GM23338 (cell line): ENCODE measurements at regions not wholly inside any gene's neighbourhood (a gene's known extent, or its start where the extent isn't known, plus 50 kb on each side); places are given as distances from the start of the nearest gene placed in this dataset.

Source experiments
- ATAC-seq: fragments of 200-7000 bp; cut with Tn5 transposase; 3 replicates; pipeline ENCODE4 v1.9.1; 2020
- DNase-seq: peaks from one replicate; pipeline ENCODE4 v3.0.0-alpha.2; 2015; ENCODE audit warnings: low spot score
- H2AFZ ChIP-seq: fragments of 200-600 bp; sonication (generic); 2 replicates; pipeline ENCODE4 v1.8.0; 2016; ENCODE audit warnings: antibody characterized with exemption, mild to moderate bottlenecking, moderate library complexity
- H3F3A ChIP-seq: fragments of 200-600 bp; sonication (generic); replicated peaks from 2 replicates; pipeline ENCODE4 v1.8.0; 2017; ENCODE audit warnings: antibody characterized with exemption, mixed run types, low read depth
- H3K27ac ChIP-seq: fragments of 200-600 bp; sonication (generic); 2 replicates; pipeline ENCODE4 v1.6.1; 2016; ENCODE audit warnings: low read depth
- H3K27me3 ChIP-seq: fragments of 200-600 bp; sonication (generic); 2 replicates; pipeline ENCODE4 v1.8.0; 2016; ENCODE audit warnings: mild to moderate bottlenecking, mixed run types, moderate library complexity; ENCODE audit not compliant: insufficient read depth
- H3K36me3 ChIP-seq: fragments of 200-600 bp; sonication (generic); 2 replicates; pipeline ENCODE4 v1.8.0; 2016; ENCODE audit warnings: mild to moderate bottlenecking; ENCODE audit not compliant: insufficient read depth
- H3K4me1 ChIP-seq: fragments of 200-600 bp; sonication (generic); 2 replicates; pipeline ENCODE4 v1.8.0; 2016; ENCODE audit warnings: mild to moderate bottlenecking, moderate library complexity; ENCODE audit not compliant: insufficient read depth
- H3K4me2 ChIP-seq: fragments of 200-600 bp; sonication (generic); 2 replicates; pipeline ENCODE4 v1.7.1; 2017; ENCODE audit warnings: mixed run types
- H3K4me3 ChIP-seq: fragments of 200-600 bp; sonication (generic); 2 replicates; pipeline ENCODE4 v1.6.1; 2016; ENCODE audit warnings: mixed run types
- H3K79me2 ChIP-seq: fragments of 200-600 bp; sonication (generic); replicated peaks from 2 replicates; pipeline ENCODE4 v1.8.0; 2017; ENCODE audit warnings: mild to moderate bottlenecking; ENCODE audit not compliant: insufficient read depth
- H3K9me2 ChIP-seq: fragments of 200-600 bp; sonication (generic); 2 replicates; pipeline ENCODE4 v1.8.0; 2017; ENCODE audit not compliant: insufficient read depth
- H4K20me1 ChIP-seq: fragments of 200-600 bp; sonication (generic); replicated peaks from 2 replicates; pipeline ENCODE4 v1.8.0; 2017; ENCODE audit warnings: mild to moderate bottlenecking; ENCODE audit not compliant: insufficient read depth
- H3K27ac Mint-ChIP-seq: 2 replicates; pipeline ENCODE4 v1.8.0; 2020; ENCODE audit warnings: inconsistent platforms, mild to moderate bottlenecking, moderate library complexity, mixed read lengths
- H3K27me3 Mint-ChIP-seq: 3 replicates; pipeline ENCODE4 v1.8.0; 2022; ENCODE audit warnings: low read depth, mild to moderate bottlenecking, moderate library complexity, mixed read lengths, inconsistent platforms; ENCODE audit not compliant: insufficient read depth, poor library complexity
- H3K36me3 Mint-ChIP-seq: 3 replicates; pipeline ENCODE4 v1.8.0; 2021; ENCODE audit warnings: low read depth, mild to moderate bottlenecking, inconsistent platforms, moderate library complexity, mixed read lengths
- H3K4me1 Mint-ChIP-seq: 3 replicates; pipeline ENCODE4 v1.8.0; 2020; ENCODE audit warnings: mild to moderate bottlenecking, inconsistent platforms, mixed read lengths
- H3K4me3 Mint-ChIP-seq: 3 replicates; pipeline ENCODE4 v1.8.0; 2021; ENCODE audit warnings: moderate library complexity, mild to moderate bottlenecking, inconsistent platforms, mixed read lengths
- H3K9me3 Mint-ChIP-seq: 3 replicates; pipeline ENCODE4 v1.8.0; 2020; ENCODE audit warnings: moderate library complexity, mild to moderate bottlenecking, inconsistent platforms, mixed read lengths
- CREB1 ChIP-seq: fragments of 250-450 bp; sonication (Bioruptor Pico); IDR thresholded peaks from 2 replicates; pipeline ENCODE4 v1.5.0; 2020; ENCODE audit warnings: low read depth, mild to moderate bottlenecking, moderate library complexity
- EZH2 ChIP-seq: fragments of 200-600 bp; sonication (generic); IDR thresholded peaks from one replicate; pipeline ENCODE4 v1.8.0; 2017; ENCODE audit warnings: antibody characterized with exemption, mild to moderate bottlenecking, low read depth; ENCODE audit not compliant: unreplicated experiment
- EZH2phosphoT487 ChIP-seq: fragments of 200-600 bp; sonication (generic); IDR thresholded peaks from one replicate; pipeline ENCODE4 v1.8.1; 2018; ENCODE audit warnings: antibody characterized with exemption; ENCODE audit not compliant: unreplicated experiment
- JUNB ChIP-seq: IDR thresholded peaks from one replicate; pipeline ENCODE4 v1.6.1; 2016; ENCODE audit warnings: antibody characterized with exemption; ENCODE audit not compliant: unreplicated experiment
- NANOG ChIP-seq: IDR thresholded peaks from 2 replicates; pipeline ENCODE4 v1.6.1; 2016; ENCODE audit warnings: antibody characterized with exemption, borderline replicate concordance
- POLR2AphosphoS5 ChIP-seq: IDR thresholded peaks from 2 replicates; pipeline ENCODE4 v1.6.1; 2016; ENCODE audit warnings: antibody characterized with exemption, low read depth
- STAT1 ChIP-seq: IDR thresholded peaks from one replicate; pipeline ENCODE4 v1.6.1; 2016; ENCODE audit warnings: antibody characterized with exemption; ENCODE audit not compliant: unreplicated experiment
- ZNF114 ChIP-seq: fragments of 250-450 bp; sonication (Bioruptor Pico); IDR thresholded peaks from 2 replicates; pipeline ENCODE4 v1.5.0; 2020; ENCODE audit warnings: mild to moderate bottlenecking, moderate library complexity
- ZNF331 ChIP-seq: fragments of 250-450 bp; sonication (Bioruptor Pico); IDR thresholded peaks from 2 replicates; pipeline ENCODE4 v1.5.0; 2020; ENCODE audit warnings: low read depth, mild to moderate bottlenecking, moderate library complexity
- TF ChIP-seq, protein P1 (sequence below): IDR thresholded peaks from one replicate; pipeline ENCODE4 v1.6.1; 2018; ENCODE audit warnings: antibody characterized with exemption; ENCODE audit not compliant: unreplicated experiment
- TF ChIP-seq, protein P2 (sequence below): fragments of 250-450 bp; sonication (Bioruptor Pico); IDR thresholded peaks from 2 replicates; pipeline ENCODE4 v1.5.0; 2020; ENCODE audit warnings: mild to moderate bottlenecking, moderate library complexity
- TF ChIP-seq, protein P3 (sequence below): IDR thresholded peaks from 2 replicates; pipeline ENCODE4 v1.6.1; 2016; ENCODE audit warnings: antibody characterized with exemption
- TF ChIP-seq, protein P4 (sequence below), 2 experiments: fragments of 200-600 bp in 1 of 2; sonication (generic) in 1 of 2; conservative IDR thresholded peaks; 2 replicates each; pipeline versions ENCODE4 v1.5.1 to v1.6.1; 2016 to 2017; ENCODE audit warnings: antibody characterized with exemption in 2 of 2, low read depth in 2 of 2, mild to moderate bottlenecking in 2 of 2, moderate library complexity in 1 of 2

DNA sequence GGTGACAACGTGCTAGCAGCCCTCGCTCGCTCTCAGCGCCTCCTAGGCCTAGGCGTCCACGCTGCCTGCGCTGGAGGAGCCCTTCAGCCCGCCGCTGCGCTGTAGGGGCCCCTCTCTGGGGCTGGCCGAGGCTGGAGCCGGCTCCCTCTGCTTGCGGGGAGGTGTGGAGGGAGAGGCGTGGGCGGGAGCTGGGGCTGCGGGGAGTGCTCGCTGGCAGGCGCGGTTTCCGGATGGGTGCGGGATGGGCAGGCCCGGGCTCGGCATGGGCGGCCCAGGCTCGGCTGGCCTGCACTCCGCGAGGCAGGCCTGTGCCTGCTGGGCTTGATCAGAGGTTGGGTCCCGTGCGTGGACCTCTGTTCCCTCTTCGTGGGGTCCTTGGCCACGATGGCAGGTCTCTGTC is 472.6 kb downstream of the PRR16 start:
- TF ChIP-seq POLR2AphosphoS5 (no peak), NANOG (no peak), ZNF114 (CRISPR knock-in tag) (no peak), EZH2 (no peak), ZNF331 (CRISPR knock-in tag) (no peak), STAT1 (no peak), CREB1 (CRISPR knock-in tag) (no peak), JUNB (no peak), EZH2phosphoT487 (no peak)
- TF ChIP-seq, protein P1, sequence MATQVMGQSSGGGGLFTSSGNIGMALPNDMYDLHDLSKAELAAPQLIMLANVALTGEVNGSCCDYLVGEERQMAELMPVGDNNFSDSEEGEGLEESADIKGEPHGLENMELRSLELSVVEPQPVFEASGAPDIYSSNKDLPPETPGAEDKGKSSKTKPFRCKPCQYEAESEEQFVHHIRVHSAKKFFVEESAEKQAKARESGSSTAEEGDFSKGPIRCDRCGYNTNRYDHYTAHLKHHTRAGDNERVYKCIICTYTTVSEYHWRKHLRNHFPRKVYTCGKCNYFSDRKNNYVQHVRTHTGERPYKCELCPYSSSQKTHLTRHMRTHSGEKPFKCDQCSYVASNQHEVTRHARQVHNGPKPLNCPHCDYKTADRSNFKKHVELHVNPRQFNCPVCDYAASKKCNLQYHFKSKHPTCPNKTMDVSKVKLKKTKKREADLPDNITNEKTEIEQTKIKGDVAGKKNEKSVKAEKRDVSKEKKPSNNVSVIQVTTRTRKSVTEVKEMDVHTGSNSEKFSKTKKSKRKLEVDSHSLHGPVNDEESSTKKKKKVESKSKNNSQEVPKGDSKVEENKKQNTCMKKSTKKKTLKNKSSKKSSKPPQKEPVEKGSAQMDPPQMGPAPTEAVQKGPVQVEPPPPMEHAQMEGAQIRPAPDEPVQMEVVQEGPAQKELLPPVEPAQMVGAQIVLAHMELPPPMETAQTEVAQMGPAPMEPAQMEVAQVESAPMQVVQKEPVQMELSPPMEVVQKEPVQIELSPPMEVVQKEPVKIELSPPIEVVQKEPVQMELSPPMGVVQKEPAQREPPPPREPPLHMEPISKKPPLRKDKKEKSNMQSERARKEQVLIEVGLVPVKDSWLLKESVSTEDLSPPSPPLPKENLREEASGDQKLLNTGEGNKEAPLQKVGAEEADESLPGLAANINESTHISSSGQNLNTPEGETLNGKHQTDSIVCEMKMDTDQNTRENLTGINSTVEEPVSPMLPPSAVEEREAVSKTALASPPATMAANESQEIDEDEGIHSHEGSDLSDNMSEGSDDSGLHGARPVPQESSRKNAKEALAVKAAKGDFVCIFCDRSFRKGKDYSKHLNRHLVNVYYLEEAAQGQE, result no peak
- TF ChIP-seq, protein P2, sequence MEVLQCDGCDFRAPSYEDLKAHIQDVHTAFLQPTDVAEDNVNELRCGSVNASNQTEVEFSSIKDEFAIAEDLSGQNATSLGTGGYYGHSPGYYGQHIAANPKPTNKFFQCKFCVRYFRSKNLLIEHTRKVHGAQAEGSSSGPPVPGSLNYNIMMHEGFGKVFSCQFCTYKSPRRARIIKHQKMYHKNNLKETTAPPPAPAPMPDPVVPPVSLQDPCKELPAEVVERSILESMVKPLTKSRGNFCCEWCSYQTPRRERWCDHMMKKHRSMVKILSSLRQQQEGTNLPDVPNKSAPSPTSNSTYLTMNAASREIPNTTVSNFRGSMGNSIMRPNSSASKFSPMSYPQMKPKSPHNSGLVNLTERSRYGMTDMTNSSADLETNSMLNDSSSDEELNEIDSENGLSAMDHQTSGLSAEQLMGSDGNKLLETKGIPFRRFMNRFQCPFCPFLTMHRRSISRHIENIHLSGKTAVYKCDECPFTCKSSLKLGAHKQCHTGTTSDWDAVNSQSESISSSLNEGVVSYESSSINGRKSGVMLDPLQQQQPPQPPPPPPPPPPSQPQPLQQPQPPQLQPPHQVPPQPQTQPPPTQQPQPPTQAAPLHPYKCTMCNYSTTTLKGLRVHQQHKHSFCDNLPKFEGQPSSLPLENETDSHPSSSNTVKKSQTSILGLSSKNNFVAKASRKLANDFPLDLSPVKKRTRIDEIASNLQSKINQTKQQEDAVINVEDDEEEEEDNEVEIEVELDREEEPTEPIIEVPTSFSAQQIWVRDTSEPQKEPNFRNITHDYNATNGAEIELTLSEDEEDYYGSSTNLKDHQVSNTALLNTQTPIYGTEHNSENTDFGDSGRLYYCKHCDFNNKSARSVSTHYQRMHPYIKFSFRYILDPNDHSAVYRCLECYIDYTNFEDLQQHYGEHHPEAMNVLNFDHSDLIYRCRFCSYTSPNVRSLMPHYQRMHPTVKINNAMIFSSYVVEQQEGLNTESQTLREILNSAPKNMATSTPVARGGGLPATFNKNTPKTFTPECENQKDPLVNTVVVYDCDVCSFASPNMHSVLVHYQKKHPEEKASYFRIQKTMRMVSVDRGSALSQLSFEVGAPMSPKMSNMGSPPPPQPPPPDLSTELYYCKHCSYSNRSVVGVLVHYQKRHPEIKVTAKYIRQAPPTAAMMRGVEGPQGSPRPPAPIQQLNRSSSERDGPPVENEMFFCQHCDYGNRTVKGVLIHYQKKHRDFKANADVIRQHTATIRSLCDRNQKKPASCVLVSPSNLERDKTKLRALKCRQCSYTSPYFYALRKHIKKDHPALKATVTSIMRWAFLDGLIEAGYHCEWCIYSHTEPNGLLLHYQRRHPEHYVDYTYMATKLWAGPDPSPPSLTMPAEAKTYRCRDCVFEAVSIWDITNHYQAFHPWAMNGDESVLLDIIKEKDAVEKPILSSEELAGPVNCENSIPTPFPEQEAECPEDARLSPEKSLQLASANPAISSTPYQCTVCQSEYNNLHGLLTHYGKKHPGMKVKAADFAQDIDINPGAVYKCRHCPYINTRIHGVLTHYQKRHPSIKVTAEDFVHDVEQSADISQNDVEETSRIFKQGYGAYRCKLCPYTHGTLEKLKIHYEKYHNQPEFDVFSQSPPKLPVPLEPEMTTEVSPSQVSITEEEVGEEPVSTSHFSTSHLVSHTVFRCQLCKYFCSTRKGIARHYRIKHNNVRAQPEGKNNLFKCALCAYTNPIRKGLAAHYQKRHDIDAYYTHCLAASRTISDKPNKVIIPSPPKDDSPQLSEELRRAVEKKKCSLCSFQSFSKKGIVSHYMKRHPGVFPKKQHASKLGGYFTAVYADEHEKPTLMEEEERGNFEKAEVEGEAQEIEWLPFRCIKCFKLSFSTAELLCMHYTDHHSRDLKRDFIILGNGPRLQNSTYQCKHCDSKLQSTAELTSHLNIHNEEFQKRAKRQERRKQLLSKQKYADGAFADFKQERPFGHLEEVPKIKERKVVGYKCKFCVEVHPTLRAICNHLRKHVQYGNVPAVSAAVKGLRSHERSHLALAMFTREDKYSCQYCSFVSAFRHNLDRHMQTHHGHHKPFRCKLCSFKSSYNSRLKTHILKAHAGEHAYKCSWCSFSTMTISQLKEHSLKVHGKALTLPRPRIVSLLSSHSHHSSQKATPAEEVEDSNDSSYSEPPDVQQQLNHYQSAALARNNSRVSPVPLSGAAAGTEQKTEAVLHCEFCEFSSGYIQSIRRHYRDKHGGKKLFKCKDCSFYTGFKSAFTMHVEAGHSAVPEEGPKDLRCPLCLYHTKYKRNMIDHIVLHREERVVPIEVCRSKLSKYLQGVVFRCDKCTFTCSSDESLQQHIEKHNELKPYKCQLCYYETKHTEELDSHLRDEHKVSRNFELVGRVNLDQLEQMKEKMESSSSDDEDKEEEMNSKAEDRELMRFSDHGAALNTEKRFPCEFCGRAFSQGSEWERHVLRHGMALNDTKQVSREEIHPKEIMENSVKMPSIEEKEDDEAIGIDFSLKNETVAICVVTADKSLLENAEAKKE (CRISPR knock-in tag), result no peak
- TF ChIP-seq, protein P3, sequence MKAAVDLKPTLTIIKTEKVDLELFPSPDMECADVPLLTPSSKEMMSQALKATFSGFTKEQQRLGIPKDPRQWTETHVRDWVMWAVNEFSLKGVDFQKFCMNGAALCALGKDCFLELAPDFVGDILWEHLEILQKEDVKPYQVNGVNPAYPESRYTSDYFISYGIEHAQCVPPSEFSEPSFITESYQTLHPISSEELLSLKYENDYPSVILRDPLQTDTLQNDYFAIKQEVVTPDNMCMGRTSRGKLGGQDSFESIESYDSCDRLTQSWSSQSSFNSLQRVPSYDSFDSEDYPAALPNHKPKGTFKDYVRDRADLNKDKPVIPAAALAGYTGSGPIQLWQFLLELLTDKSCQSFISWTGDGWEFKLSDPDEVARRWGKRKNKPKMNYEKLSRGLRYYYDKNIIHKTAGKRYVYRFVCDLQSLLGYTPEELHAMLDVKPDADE, result no peak
- TF ChIP-seq, protein P4, sequence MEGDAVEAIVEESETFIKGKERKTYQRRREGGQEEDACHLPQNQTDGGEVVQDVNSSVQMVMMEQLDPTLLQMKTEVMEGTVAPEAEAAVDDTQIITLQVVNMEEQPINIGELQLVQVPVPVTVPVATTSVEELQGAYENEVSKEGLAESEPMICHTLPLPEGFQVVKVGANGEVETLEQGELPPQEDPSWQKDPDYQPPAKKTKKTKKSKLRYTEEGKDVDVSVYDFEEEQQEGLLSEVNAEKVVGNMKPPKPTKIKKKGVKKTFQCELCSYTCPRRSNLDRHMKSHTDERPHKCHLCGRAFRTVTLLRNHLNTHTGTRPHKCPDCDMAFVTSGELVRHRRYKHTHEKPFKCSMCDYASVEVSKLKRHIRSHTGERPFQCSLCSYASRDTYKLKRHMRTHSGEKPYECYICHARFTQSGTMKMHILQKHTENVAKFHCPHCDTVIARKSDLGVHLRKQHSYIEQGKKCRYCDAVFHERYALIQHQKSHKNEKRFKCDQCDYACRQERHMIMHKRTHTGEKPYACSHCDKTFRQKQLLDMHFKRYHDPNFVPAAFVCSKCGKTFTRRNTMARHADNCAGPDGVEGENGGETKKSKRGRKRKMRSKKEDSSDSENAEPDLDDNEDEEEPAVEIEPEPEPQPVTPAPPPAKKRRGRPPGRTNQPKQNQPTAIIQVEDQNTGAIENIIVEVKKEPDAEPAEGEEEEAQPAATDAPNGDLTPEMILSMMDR (conservative IDR thresholded peaks at IDR 0.05; ENCODE audit: low read depth in 2 of 2), result no peak
- Histone ChIP-seq H2AFZ (no peak overlapping the region), H3K4me1 (0 out of 2 replicates have a peak, but pooled peaks cover 4% of the 10 kb centered on the region), H3K27ac (no peak overlapping the region), H3K27me3 (no peaks in the 10 kb centered on the region), H3K4me2 (no peak overlapping the region), H3F3A (no peaks in the 10 kb centered on the region), H3K9me2 (no peaks in the 10 kb centered on the region; the same call in 1 of the 2 replicates), H3K36me3 (no peaks in the 10 kb centered on the region), H3K79me2 (no peaks in the 10 kb centered on the region), H4K20me1 (no peaks in the 10 kb centered on the region), H3K4me3 (no peak overlapping the region)
- H3K4me3 Mint-ChIP-seq, result no peak overlapping the region
- peaks cover 2% of the 10 kb centered on the region for H3K27me3 Mint-ChIP-seq
- DNase-seq, result no peak
- H3K9me3 Mint-ChIP-seq, result no peaks in the 10 kb centered on the region
- no peak for ATAC-seq
- no peak overlapping the region for H3K27ac Mint-ChIP-seq
- no peaks in the 10 kb centered on the region; the same call in 2 of the 3 replicates for H3K4me1 Mint-ChIP-seq
- no peaks in the 10 kb centered on the region for H3K36me3 Mint-ChIP-seq
